Pulmonary artery endothelial cell (primary cell): ENCODE measurements at regions not wholly inside any gene's neighbourhood (a gene's known extent, or its start where the extent isn't known, plus 50 kb on each side); places are given as distances from the start of the nearest gene placed in this dataset.
"Not testable (repeated sequence)": the region's sequence is repeated elsewhere in the genome, so short reads cannot be mapped to it uniquely, and the experiment has no call there.

ENCODE experiments used
- DNase-seq: peaks from one replicate; pipeline ENCODE4 v3.0.0-alpha.2; 2011; ENCODE audit warnings: low read depth, low spot score

DNA sequence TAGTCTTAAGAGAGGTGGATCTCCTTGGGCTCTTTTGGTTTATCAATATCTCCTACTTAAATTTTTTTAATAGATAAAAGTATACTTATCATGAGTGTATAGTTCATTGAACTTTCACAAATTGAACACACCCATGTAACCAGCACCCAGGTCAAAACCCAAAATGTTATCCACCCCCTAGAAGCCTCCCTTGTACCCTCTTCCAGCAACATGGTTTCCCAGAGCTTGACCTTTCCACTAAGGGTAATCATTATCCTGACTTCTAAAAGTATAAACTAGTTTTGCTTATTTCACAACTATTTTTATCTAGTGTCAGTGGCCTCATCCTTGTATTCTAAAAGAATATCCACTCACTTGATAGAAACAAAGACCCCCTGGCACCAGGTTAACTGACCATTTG is 106.8 kb downstream of the MDH1 start:
- DNase-seq: no peak

DNA sequence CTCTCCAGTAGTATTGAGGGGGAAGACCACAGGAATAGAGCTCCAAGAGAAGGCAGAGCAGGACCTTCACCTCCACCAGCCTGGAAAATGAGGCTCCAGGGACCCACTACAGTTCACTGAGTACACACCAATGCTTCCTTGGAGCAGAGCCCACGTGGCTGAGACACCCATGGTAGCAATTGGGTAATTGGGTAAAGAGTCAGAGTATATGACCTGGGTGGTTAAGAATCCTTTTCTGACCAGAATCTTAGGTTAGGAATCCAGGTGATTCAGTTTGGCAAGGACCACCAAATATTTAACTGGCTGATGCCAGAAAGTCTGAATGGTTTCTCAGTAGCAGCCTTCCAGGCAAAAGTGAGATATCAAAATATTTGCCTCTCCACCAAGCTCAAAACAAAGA is 107.7 kb downstream of the MDH1 start:
- no peak for DNase-seq

DNA sequence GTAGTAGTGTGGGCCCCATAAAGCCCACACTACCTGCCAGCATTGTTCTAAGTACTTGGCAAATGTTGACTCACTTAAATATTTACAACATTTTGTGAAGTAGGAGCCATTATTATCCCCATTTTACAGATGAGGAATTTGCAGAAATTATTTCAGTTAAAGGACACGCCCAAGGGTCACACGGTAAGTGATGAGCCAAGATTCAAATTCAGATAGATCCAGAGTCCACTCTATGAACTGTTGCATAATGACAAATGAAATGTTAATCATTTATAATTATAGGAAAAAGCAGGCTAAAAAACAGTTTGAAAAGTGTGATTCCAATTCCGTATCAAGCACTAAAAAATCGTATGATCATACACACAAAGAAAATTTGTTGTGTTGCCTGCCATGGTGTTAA is 108.4 kb downstream of the MDH1 start:
- no peak for DNase-seq

DNA sequence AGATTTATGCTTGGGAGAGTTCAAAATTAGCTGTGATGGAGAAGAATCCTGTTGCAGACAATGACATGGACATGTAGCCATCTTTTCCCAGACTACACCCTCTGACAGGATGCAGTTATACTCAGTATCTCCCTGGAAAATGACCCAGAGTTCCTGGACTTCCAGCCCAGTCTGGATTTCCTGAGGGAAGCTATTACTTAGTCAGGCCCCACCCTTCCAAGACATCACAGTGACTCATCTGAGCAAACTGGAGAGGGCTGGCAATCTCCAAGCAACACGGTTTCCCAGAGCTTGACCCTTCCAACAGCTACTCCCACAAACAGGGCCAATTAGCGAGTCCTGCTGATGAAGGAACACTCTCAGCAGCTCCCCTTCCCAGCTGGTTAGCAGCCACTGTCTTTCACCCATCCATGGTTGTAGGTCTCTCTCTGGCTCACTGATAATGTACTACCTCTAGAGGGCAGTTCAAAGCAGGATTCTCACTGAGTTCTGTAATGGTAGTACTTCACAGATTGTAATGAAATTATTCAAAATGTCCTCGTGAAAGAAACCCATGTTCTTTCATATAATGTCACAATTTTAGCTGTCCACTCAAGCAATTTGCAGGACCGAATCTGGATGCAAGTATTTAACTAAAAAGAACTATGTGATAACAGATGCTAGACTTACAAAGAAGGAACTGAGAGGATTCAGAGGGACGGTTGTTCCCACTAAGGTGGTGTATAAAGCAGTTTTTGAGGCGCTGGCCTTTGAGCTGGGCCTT is 110.2 kb downstream of the MDH1 start:
- DNase-seq: peak; percentile 83

DNA sequence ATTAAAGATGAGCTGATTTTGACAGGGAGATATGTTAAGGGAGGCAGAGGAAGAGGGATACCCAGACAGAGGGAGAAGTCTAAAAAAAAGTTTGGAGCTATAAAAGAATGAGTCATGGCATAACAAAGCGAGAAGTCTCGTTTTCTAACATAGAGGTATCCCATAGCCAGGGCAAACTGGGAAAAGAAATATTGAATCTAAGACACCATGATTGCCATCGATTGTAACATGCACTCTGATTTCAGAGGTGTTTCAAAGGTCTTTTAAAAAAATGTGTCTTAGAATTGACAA is 110.7 kb downstream of the MDH1 start:
- no peak for DNase-seq

DNA sequence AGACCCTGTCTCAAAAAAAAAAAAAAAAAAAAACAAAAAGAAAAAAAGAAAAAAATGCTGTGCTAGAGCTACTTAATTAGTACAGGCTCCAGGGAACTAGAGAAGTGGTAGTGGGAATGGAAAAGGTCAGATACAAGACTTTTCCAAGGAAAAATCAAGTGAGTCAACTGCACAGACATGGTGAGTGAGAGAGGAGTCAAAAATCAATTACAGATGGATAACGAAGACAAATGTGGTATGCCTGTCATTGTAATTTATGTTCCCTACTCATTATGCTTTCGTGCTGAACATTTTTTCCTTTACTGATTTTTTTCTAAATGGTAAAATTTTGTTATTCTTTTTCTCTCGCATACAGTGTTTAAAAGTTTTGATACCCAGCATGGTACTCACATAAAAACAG is 111.5 kb downstream of the MDH1 start:
- DNase-seq: no peak

DNA sequence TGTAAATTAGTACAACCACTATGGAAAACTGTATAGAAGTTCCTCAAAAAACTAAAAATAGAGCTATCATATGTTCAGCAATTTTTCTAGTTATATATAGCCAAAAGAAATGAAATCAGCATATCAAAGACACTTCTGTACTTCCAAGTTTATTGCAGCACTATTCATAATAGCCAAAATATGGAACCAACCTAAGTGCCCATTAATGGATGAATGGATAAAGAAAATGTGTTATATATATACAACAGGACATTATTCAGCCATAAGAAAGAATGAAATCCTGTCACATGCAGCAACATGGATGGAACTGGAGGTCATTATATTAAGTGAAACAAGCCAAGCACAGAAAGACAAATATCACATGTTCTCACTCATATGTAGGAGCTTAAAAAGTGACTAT is 112.6 kb downstream of the MDH1 start:
- no peak for DNase-seq

DNA sequence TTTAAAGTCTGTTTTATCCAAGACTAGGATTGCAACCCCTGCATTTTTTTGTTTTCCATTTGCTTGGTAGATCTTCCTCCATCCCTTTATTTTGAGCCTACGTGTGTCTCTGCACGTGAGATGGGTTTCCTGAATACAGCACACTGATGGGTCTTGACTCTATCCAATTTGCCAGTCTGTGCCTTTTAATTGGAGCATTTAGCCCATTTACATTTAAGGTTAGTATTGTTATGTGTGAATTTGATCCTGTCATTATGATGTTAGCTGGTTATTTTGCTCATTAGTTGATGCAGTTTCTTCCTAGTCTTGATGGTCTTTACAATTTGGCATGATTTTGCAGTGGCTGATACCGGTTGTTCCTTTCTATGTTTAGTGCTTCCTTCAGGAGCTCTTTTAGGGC is 117.3 kb downstream of the MDH1 start:
- DNase-seq: not testable (repeated sequence)

DNA sequence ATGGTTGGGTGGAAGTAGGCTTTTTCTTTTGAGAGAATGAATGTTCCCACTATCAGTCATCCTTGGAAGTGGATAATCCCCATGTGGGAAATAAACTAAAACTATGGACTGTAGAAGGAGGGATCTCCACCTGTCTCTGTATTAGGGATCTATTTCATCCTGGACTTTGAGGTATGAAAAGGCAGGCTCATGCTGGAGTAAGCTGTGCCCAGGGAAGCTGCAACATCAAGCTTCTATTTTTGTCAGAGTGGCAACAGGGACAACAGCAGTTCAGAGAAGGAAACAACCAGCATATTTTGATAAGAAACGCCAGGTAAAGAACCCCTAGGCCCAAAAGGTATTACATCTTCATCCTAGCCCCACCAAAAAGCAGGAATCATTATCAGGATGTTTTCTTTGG is 122.0 kb downstream of the MDH1 start:
- no peak for DNase-seq

DNA sequence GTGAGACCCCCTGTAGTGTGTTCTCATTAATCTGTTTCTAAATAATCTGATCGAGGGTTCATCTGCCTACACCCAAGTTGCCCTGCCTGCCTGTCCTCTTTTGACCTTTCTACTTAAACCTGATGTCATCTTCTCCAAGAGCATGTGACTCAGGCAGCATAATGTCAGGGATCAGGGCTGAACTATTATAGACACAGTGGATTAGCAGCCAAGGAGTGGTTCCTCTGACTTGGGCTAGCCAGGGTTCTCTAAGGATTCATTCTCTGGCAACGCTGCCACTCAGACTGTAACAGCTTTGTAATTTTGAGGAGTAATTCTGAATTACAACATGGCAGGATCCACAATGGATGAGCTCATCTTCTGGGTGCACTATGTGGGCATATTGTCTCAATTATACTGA is 124.0 kb downstream of the MDH1 start:
- no peak for DNase-seq

DNA sequence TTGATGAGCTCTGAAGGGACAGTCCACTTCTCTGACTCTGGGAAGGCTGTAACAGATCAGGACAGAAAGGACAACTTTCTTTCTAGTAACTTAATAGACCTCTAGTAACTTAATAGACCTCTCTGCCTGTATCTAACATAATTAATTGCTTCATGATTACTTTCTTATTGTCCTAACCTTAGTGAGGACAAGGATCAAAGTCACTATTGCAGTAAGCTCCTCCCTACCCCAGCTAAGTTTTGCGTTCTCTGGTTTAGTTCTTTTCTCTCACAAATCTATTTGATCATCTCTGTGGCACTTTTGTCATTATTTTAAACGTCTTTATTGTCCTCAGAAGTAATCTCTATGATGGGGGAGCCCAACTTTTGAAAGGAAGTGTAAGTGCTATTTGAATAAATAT is 125.5 kb upstream of the UGP2 start:
- DNase-seq: no peak

DNA sequence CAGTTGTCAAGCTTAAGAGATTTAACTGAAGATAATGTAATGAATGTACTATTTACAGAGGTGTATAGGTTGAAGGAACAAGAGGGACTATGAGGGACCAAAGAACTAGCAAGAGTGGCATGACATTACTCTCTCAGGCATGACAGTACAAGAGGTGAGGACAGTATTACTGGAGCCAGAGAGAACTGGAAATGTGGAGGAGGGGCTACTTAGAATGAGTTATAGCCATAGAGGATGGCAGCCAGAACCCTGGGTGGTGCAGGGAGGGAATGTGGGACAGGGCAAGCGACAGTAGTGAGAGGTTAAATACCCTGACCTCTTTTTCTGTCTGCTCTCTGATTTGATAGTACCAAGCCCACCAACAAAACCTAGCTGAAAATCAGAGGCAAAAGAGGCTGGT is 122.6 kb upstream of the UGP2 start:
- DNase-seq: no peak

DNA sequence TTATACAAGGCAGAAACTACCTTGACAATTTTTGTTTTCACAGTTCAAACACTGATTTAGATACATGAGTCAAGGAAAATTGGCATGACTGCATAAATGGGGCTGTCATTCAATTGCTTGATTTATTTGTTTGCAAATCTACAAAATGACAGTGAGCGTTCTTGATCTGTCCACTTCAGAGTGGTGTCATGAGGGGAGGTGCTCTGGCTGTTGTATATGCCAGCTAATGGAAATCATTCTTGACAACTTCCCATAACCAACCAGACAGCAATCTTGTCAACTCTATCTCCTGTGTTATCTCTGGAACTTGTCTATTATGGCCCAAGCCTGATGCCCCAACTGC is 120.6 kb upstream of the UGP2 start:
- no peak for DNase-seq

DNA sequence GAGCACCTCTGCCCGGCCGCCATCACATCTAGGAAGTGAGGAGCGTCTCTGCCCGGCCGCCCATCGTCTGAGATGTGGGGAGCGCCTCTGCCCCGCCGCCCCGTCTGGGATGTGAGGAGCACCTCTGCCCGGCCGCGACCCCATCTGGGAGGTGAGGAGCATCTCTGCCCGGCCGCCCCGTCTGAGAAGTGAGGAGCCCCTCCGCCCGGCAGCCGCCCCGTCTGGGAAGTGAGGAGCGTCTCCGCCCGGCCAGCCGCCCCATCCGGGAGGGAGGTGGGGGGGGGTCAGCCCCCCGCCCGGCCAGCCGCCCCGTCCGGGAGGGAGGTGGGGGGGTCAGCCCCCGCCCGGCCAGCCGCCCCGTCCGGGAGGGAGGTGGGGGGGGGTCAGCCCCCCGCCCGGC is 119.4 kb upstream of the UGP2 start:
- DNase-seq: not testable (repeated sequence)

DNA sequence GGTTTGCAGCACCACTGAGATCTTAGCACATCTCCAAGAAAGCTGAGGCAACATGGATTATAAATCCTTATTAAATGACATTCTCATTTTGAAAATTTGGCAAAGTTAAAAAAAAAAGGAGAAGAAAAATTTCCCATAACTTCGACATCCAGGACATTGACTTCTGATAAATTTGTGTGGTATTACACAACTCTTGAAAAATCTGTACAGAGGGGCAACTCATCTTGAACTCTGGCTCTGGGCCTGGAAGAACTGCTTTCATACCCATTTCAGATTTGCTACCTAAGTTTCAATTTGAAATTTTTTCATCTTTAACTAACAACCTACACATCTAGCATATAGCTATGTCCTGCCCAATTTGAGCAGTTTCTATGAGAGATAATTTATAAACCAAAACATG is 118.0 kb upstream of the UGP2 start:
- DNase-seq: no peak

DNA sequence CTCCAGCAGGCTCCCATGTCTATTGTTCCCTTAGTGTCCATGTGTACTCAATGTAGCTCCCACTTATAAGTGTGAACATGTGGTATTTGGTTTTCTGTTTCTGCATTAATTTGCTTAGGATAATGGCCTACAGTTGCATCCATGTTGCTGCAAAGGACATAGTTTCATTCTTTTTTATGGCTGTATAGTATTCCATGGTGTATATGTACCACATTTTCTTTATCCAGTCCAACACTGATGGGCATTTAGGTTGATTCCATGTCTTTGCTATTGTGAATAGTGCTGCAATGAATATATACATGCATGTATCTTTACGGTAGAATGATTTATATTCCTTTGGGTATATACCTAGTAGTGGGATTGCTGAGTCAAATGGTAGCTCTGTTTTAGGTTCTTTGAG is 116.5 kb upstream of the UGP2 start:
- not testable (repeated sequence) for DNase-seq

DNA sequence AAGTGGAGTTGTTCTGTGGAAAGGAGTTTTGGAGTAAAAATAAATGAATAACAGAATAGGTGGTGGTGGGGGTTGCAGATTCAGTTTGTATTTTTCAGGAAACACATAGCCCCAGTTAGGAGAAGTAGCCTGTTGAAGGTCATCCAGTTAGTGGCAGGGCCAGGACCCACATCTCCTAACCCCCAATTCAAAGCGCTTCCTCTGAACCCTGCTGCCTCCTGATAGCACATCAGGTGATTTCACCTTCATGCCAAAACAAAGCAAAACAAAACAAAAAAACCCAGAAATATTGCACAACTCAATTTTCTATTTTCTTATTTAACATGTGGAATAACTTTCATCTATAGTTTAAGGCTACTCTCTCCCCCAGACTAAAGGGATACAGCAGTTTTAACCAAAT is 112.3 kb upstream of the UGP2 start:
- DNase-seq: no peak

DNA sequence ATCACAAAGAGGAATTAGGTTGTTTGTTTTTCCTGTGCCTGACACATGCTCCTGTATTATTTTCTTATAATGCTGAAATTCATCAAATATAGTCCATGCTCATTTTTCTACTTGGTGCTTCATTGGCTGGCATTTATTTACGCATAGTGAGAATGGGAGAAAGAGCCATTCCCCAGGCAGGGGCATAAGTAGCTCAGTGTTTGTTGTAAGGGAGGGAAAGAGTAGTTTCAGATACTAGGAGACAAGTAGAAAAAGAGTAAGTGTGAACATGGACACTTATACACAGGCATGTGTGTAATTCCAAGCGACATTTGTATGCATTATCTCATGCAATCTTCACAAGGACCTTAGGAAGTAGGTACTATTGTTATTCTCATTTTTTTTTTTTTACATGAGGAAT is 111.9 kb upstream of the UGP2 start:
- DNase-seq: no peak

DNA sequence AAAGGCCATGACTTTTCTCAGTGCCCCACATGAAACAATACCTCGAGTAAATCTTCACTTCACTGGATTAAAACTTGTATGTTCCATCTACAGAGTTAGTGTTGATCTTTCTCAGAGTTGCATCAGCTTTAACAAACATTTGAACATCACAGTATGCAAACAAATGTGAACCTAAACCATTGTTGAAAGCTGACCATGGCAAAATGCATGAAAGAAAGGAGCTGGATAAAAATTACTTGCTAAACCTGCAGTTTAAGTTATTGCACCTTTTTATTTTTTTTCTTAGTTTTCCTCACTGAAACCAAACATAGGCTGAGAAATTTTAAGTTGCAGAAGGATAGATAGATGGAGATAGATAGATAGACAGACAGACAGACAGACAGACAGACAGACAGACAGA is 107.2 kb upstream of the UGP2 start:
- DNase-seq: no peak

DNA sequence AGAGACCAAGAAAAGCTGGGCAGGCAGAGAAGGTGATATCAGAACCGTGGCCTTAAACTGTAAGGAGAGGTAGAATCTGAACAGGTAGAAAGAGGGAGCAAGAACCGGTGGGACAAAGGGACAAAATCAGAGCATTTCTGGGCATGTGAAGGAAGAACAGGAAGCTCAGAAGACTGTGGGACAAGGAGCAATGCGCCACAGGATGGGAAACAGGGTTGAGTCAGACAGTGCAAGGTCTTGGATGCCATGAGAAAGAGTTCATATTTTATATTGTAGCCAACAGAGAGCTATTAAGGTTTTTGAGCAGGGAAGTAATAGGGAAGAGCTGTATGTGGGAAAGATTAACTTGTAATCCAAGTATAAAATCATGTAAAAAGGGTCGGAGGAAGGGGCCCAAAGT is 106.4 kb upstream of the UGP2 start:
- DNase-seq: no peak

DNA sequence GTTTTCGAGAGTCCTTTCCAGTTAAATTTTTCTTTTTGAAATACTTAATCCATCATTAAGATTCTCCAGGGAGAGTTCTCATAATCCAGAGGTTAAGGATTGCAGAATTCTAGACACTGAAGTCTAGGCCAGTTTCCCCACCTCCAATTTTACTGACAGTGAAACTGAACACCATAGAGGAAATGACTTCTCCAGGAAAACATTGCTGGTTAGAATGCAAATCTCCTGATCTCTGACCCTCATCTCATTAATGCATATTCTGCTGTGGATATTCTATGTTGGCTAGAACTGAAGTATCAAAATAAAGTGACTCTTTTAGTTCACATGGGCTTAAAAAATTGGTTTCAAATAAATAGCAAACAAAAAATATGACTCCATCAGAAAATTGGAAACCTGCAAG is 105.8 kb upstream of the UGP2 start:
- no peak for DNase-seq

DNA sequence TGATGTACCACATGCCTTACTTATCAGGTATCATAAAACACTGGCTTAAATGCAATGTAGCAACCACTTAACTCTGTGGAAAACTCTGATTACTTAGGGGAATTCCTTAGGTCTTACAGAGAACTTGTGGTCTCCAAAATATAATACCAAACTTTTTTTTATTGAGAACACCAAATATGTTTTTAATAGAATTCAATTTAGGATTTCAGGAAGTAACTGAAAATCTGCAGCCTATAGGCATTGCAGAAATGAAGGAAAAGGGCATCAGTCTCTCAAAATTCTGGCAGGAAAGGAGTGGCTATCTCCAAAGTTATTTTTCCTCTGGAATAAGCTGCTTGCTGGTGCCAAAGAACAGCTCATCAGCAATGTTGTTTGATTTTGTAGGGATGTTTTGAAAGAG is 105.3 kb upstream of the UGP2 start:
- no peak for DNase-seq

DNA sequence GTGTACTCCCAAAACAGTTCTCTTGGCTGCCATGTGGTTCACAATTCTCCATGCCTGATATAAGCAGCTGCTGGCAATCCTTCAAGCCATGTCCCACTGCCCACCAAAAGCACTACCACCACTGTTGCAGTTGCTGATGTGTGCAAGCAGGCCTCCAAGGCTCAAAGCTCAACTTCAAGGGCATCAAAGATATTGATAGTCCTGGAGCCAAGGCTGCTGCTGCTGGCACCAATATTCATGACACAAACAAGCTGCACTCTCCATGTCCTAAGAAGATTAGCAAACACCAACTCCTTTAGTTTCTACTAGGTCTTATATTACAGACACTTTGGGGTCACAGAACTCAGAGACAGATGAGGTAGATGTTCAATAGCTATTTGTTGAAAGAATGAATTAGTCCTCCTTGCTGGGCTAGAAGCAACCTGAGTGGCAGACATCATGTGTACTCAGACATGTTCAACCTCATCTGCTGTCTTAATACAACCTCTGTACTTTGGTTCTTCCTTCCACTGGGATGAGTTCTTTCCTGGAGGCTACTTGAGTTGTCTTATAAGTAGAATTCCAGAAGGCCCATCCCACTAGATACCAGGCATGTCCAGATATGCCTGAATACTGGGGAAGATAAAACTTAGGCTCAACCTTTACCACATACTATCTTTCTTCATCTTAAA is 104.5 kb upstream of the UGP2 start:
- no peak for DNase-seq

DNA sequence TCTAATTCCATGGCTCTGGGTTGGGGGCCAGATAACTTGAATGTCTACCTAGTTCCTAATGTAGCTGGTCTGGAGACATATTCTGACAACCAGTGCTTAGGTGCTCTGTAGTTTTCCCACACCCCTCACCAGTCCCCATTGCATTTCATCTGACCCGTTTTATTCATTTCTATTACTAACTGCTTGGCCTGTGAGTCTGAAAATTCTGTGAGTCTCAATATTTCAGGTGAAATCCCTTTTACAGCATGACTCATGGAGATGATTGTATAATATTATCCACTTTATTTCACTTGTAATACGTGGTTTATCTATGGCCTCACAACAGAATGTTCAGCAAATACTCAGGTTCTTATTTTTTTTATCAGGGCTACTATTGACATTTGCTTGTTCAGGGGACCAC is 103.7 kb upstream of the UGP2 start:
- no peak for DNase-seq
